ENCODE measurements at regions not wholly inside any gene's neighbourhood (a gene's known extent, or its start where the extent isn't known, plus 50 kb on each side); places are given as distances from the start of the nearest gene placed in this dataset.

- no peaks in the 10 kb centered on the region for H3K27me3 ChIP-seq (ENCODE audit: control insufficient read depth, insufficient read depth, low read length)
- no peak overlapping the region for H3K27ac ChIP-seq (ENCODE audit: low read depth, low read length)
- no peak for DNase-seq (ENCODE audit: low read depth in 4 of 6, low spot score in 6 of 6)
- H3K9me3 ChIP-seq (ENCODE audit: control insufficient read depth, insufficient read depth, low read length), result no peaks in the 10 kb centered on the region
- WGBS (ENCODE audit: insufficient coverage), result 31% methylated on average over 1 of the region's 2 CpGs
- no peaks in the 10 kb centered on the region for H3K4me1 ChIP-seq (ENCODE audit: control insufficient read depth, insufficient read depth, low read length)
- H3K36me3 ChIP-seq (ENCODE audit: control insufficient read depth, insufficient read depth, low read length), result no peaks in the 10 kb centered on the region
- no peak overlapping the region for H3K4me3 ChIP-seq (ENCODE audit: low read depth, low read length)
Observed at GRCh38 chr12:4068981-4069669, 195.9 kb upstream of the PARP11 start.

- Histone ChIP-seq H3K4me3 (ENCODE audit: low read depth, low read length) (no peak overlapping the region), H3K9me3 (ENCODE audit: control insufficient read depth, insufficient read depth, low read length) (no peaks in the 10 kb centered on the region), H3K36me3 (ENCODE audit: control insufficient read depth, insufficient read depth, low read length) (no peaks in the 10 kb centered on the region), H3K27ac (ENCODE audit: low read depth, low read length) (no peak overlapping the region), H3K4me1 (ENCODE audit: control insufficient read depth, insufficient read depth, low read length) (no peaks in the 10 kb centered on the region), H3K27me3 (ENCODE audit: control insufficient read depth, insufficient read depth, low read length) (no peaks in the 10 kb centered on the region)
- no CpG with 5 or more reads among the region's 5 CpGs for WGBS (ENCODE audit: insufficient coverage)
- DNase-seq (ENCODE audit: low read depth in 4 of 6, low spot score in 6 of 6), result no peak
Observed at GRCh38 chr12:4064008-4064407, 190.8 kb upstream of the PARP11 start.

GRCh38 chr12:4059898-4060568, 186.8 kb upstream of the PARP11 start:
- 94% methylated on average over 2 of the region's 7 CpGs for WGBS (ENCODE audit: insufficient coverage)

GRCh38 chr12:4056910-4057845, 184.0 kb upstream of the PARP11 start:
- no peak overlapping the region for H3K4me3 ChIP-seq (ENCODE audit: low read depth, low read length)
- H3K36me3 ChIP-seq (ENCODE audit: control insufficient read depth, insufficient read depth, low read length), result no peaks in the 10 kb centered on the region
- H3K27ac ChIP-seq (ENCODE audit: low read depth, low read length), result no peak overlapping the region
- 62% methylated on average over 2 of the region's 6 CpGs for WGBS (ENCODE audit: insufficient coverage)
- DNase-seq (ENCODE audit: low read depth in 4 of 6, low spot score in 6 of 6), result peak in 1 of 6 donors; percentile 36
- H3K4me1 ChIP-seq (ENCODE audit: control insufficient read depth, insufficient read depth, low read length), result no peaks in the 10 kb centered on the region
- no peaks in the 10 kb centered on the region for H3K27me3 ChIP-seq (ENCODE audit: control insufficient read depth, insufficient read depth, low read length)
- no peaks in the 10 kb centered on the region for H3K9me3 ChIP-seq (ENCODE audit: control insufficient read depth, insufficient read depth, low read length)

More at GRCh38 chr12:4059898-4060568, 186.8 kb upstream of the PARP11 start:
- no peaks in the 10 kb centered on the region for H3K9me3 ChIP-seq (ENCODE audit: control insufficient read depth, insufficient read depth, low read length)
- no peaks in the 10 kb centered on the region for H3K36me3 ChIP-seq (ENCODE audit: control insufficient read depth, insufficient read depth, low read length)
- no peaks in the 10 kb centered on the region for H3K27me3 ChIP-seq (ENCODE audit: control insufficient read depth, insufficient read depth, low read length)
- no peaks in the 10 kb centered on the region for H3K4me1 ChIP-seq (ENCODE audit: control insufficient read depth, insufficient read depth, low read length)
- DNase-seq (ENCODE audit: low read depth in 4 of 6, low spot score in 6 of 6), result no peak
- no peak overlapping the region for H3K4me3 ChIP-seq (ENCODE audit: low read depth, low read length)
- no peak overlapping the region for H3K27ac ChIP-seq (ENCODE audit: low read depth, low read length)

- 92% methylated on average over 1 of the region's 2 CpGs for WGBS (ENCODE audit: insufficient coverage)
- no peak for DNase-seq (ENCODE audit: low read depth in 4 of 6, low spot score in 6 of 6)
- Histone ChIP-seq H3K4me3 (ENCODE audit: low read depth, low read length) (no peak overlapping the region), H3K4me1 (ENCODE audit: control insufficient read depth, insufficient read depth, low read length) (no peaks in the 10 kb centered on the region), H3K36me3 (ENCODE audit: control insufficient read depth, insufficient read depth, low read length) (no peaks in the 10 kb centered on the region), H3K9me3 (ENCODE audit: control insufficient read depth, insufficient read depth, low read length) (no peaks in the 10 kb centered on the region), H3K27me3 (ENCODE audit: control insufficient read depth, insufficient read depth, low read length) (no peaks in the 10 kb centered on the region), H3K27ac (ENCODE audit: low read depth, low read length) (no peak overlapping the region)
Observed at GRCh38 chr12:4054630-4055029, 181.4 kb upstream of the PARP11 start.

GRCh38 chr12:4052691-4053090, 179.5 kb upstream of the PARP11 start:
- Histone ChIP-seq H3K36me3 (ENCODE audit: control insufficient read depth, insufficient read depth, low read length) (no peaks in the 10 kb centered on the region), H3K27ac (ENCODE audit: low read depth, low read length) (no peak overlapping the region), H3K9me3 (ENCODE audit: control insufficient read depth, insufficient read depth, low read length) (no peaks in the 10 kb centered on the region), H3K4me1 (ENCODE audit: control insufficient read depth, insufficient read depth, low read length) (no peaks in the 10 kb centered on the region), H3K4me3 (ENCODE audit: low read depth, low read length) (no peak overlapping the region), H3K27me3 (ENCODE audit: control insufficient read depth, insufficient read depth, low read length) (no peaks in the 10 kb centered on the region)
- 92% methylated on average over 3 of the region's 3 CpGs for WGBS (ENCODE audit: insufficient coverage)
- DNase-seq (ENCODE audit: low read depth in 4 of 6, low spot score in 6 of 6), result no peak

- DNase-seq (ENCODE audit: low read depth in 4 of 6, low spot score in 6 of 6), result no peak
- no CpG with 5 or more reads among the region's 1 CpG for WGBS (ENCODE audit: insufficient coverage)
- Histone ChIP-seq H3K9me3 (ENCODE audit: control insufficient read depth, insufficient read depth, low read length) (no peaks in the 10 kb centered on the region), H3K27ac (ENCODE audit: low read depth, low read length) (no peak overlapping the region), H3K4me3 (ENCODE audit: low read depth, low read length) (no peak overlapping the region), H3K4me1 (ENCODE audit: control insufficient read depth, insufficient read depth, low read length) (no peaks in the 10 kb centered on the region), H3K27me3 (ENCODE audit: control insufficient read depth, insufficient read depth, low read length) (no peaks in the 10 kb centered on the region), H3K36me3 (ENCODE audit: control insufficient read depth, insufficient read depth, low read length) (no peaks in the 10 kb centered on the region)
Observed at GRCh38 chr12:4051596-4051995, 178.4 kb upstream of the PARP11 start.

- Histone ChIP-seq H3K27ac (ENCODE audit: low read depth, low read length) (no peak overlapping the region), H3K4me1 (ENCODE audit: control insufficient read depth, insufficient read depth, low read length) (peaks cover under 1% of the 10 kb centered on the region), H3K9me3 (ENCODE audit: control insufficient read depth, insufficient read depth, low read length) (no peaks in the 10 kb centered on the region), H3K4me3 (ENCODE audit: low read depth, low read length) (no peak overlapping the region), H3K27me3 (ENCODE audit: control insufficient read depth, insufficient read depth, low read length) (no peaks in the 10 kb centered on the region), H3K36me3 (ENCODE audit: control insufficient read depth, insufficient read depth, low read length) (no peaks in the 10 kb centered on the region)
- no peak for DNase-seq (ENCODE audit: low read depth in 4 of 6, low spot score in 6 of 6)
- WGBS (ENCODE audit: insufficient coverage), result 69% methylated on average over 2 of the region's 3 CpGs
Observed at GRCh38 chr12:4050340-4050739, 177.1 kb upstream of the PARP11 start.

- H3K27me3 ChIP-seq (ENCODE audit: control insufficient read depth, insufficient read depth, low read length), result no peaks in the 10 kb centered on the region
- WGBS (ENCODE audit: insufficient coverage), result 97% methylated on average over 8 of the region's 9 CpGs
- no peak overlapping the region for H3K27ac ChIP-seq (ENCODE audit: low read depth, low read length)
- H3K4me1 ChIP-seq (ENCODE audit: control insufficient read depth, insufficient read depth, low read length), result peaks cover 6% of the 10 kb centered on the region
- no peak overlapping the region for H3K4me3 ChIP-seq (ENCODE audit: low read depth, low read length)
- DNase-seq (ENCODE audit: low read depth in 4 of 6, low spot score in 6 of 6), result no peak
- H3K36me3 ChIP-seq (ENCODE audit: control insufficient read depth, insufficient read depth, low read length), result no peaks in the 10 kb centered on the region
- H3K9me3 ChIP-seq (ENCODE audit: control insufficient read depth, insufficient read depth, low read length), result no peaks in the 10 kb centered on the region
Observed at GRCh38 chr12:4049298-4050080, 176.3 kb upstream of the PARP11 start.

All from spinal cord (tissue), 9 donors.